IMR-90 (cell line): ENCODE measurements at regions not wholly inside any gene's neighbourhood (a gene's known extent, or its start where the extent isn't known, plus 50 kb on each side); places are given as distances from the start of the nearest gene placed in this dataset.

Experiments
- ATAC-seq: fragments of 200-7000 bp; cut with Tn5 transposase; 2 replicates; pipeline ENCODE4 v1.9.1; 2020; ENCODE audit warnings: low read depth, mild to moderate bottlenecking, moderate library complexity
- BruUV-seq: library from RNA; stranded (reverse); fragments of 400-500 nt; replicated peaks from 2 replicates; lab custom pipeline; 2021; lab: Mats Ljungman, UMichigan
- CTCF ChIA-PET: fragments of 300-600 bp; formaldehyde crosslinking; extraction: SDS; loops from one replicate; lab custom pipeline; 2021; ENCODE audit warnings: antibody characterized with exemption; lab: Yijun Ruan, JAX
- POLR2A ChIA-PET: fragments of 300-600 bp; sonication (Branson Sonifier 250); formaldehyde crosslinking; loops from one replicate; lab custom pipeline; 2022; ENCODE audit warnings: antibody characterized with exemption; ENCODE audit not compliant: unreplicated experiment; lab: Charles Lee
- DNase-seq: peaks from one replicate; pipeline ENCODE4 v3.0.0; 2013
- H2AFZ ChIP-seq: replicated peaks from 2 replicates; pipeline ENCODE3; 2013; ENCODE audit warnings: low read length, mild to moderate bottlenecking; ENCODE audit not compliant: poor library complexity
- H2AK5ac ChIP-seq: 2 replicates; pipeline ENCODE4 v1.6.1; 2013; ENCODE audit warnings: low read depth, low read length, inconsistent platforms
- H2AK9ac ChIP-seq: replicated peaks from 2 replicates; pipeline ENCODE3; 2013; ENCODE audit warnings: mild to moderate bottlenecking, low read depth, low read length, moderate library complexity; ENCODE audit not compliant: poor library complexity
- H2BK120ac ChIP-seq: 2 replicates; pipeline ENCODE4 v1.6.1; 2013; ENCODE audit warnings: low read depth, low read length, inconsistent platforms
- H2BK15ac ChIP-seq: 3 replicates; pipeline ENCODE4 v1.6.1; 2013; ENCODE audit warnings: low read depth, low read length, inconsistent platforms
- H2BK20ac ChIP-seq: 2 replicates; pipeline ENCODE4 v1.6.1; 2013; ENCODE audit warnings: low read depth, mild to moderate bottlenecking, inconsistent platforms, low read length, moderate library complexity
- H2BK5ac ChIP-seq: 2 replicates; pipeline ENCODE4 v1.6.1; 2013; ENCODE audit warnings: mild to moderate bottlenecking, low read depth, low read length, inconsistent platforms; ENCODE audit not compliant: poor library complexity, severe bottlenecking
- H3K14ac ChIP-seq: replicated peaks from 2 replicates; pipeline ENCODE4 v1.6.1; 2013; ENCODE audit warnings: low read depth, low read length, inconsistent platforms
- H3K18ac ChIP-seq: 2 replicates; pipeline ENCODE4 v1.6.1; 2013; ENCODE audit warnings: low read depth, low read length, control low read depth
- H3K23ac ChIP-seq: 2 replicates; pipeline ENCODE4 v1.6.1; 2013; ENCODE audit warnings: low read depth, low read length, inconsistent platforms
- H3K27ac ChIP-seq: 2 replicates; pipeline ENCODE4 v1.5.1; 2013; ENCODE audit warnings: mild to moderate bottlenecking, control low read depth, low read length; ENCODE audit not compliant: insufficient read depth
- H3K27me3 ChIP-seq: 2 replicates; pipeline ENCODE4 v1.6.1; 2013; ENCODE audit warnings: low read length; ENCODE audit not compliant: control insufficient read depth, insufficient read depth
- H3K36me3 ChIP-seq: 2 replicates; pipeline ENCODE4 v1.6.1; 2013; ENCODE audit warnings: low read length, mixed read lengths; ENCODE audit not compliant: control insufficient read depth, insufficient read depth
- H3K4ac ChIP-seq: 2 replicates; pipeline ENCODE4 v1.6.1; 2013; ENCODE audit warnings: low read depth, low read length, inconsistent platforms
- H3K4me1 ChIP-seq: 2 replicates; pipeline ENCODE4 v1.6.1; 2013; ENCODE audit warnings: low read length, mixed read lengths; ENCODE audit not compliant: control insufficient read depth, insufficient read depth
- H3K4me2 ChIP-seq: 2 replicates; pipeline ENCODE4 v1.6.1; 2013; ENCODE audit warnings: low read depth, mild to moderate bottlenecking, control low read depth, low read length, moderate library complexity
- H3K4me3 ChIP-seq: 2 replicates; pipeline ENCODE4 v1.5.1; 2013; ENCODE audit warnings: low read depth, mild to moderate bottlenecking, control low read depth, low read length, moderate library complexity; ENCODE audit not compliant: insufficient read depth
- H3K56ac ChIP-seq: 2 replicates; pipeline ENCODE4 v1.6.1; 2013; ENCODE audit warnings: low read length, inconsistent platforms; ENCODE audit not compliant: insufficient read depth; ENCODE audit errors: extremely low read depth
- H3K79me1 ChIP-seq, 2 experiments: 2 replicates each; pipeline ENCODE4 v1.6.1; 2013; ENCODE audit warnings: low read length in 2 of 2, inconsistent platforms in 1 of 2, low read depth in 1 of 2
- H3K9ac ChIP-seq: 2 replicates; pipeline ENCODE4 v1.6.1; 2013; ENCODE audit warnings: low read depth, low read length, control low read depth
- H3K9me1 ChIP-seq: 2 replicates; pipeline ENCODE4 v1.6.1; 2013; ENCODE audit warnings: low read length, inconsistent platforms; ENCODE audit not compliant: insufficient read depth
- H3K9me3 ChIP-seq: 2 replicates; pipeline ENCODE4 v1.6.1; 2013; ENCODE audit warnings: low read length; ENCODE audit not compliant: control insufficient read depth, insufficient read depth
- H4K20me1 ChIP-seq: 2 replicates; pipeline ENCODE4 v1.6.1; 2013; ENCODE audit warnings: low read length, inconsistent platforms; ENCODE audit not compliant: insufficient read depth
- H4K5ac ChIP-seq: 2 replicates; pipeline ENCODE4 v1.6.1; 2013; ENCODE audit warnings: mild to moderate bottlenecking, low read depth, low read length, control low read depth
- H4K8ac ChIP-seq, 2 experiments: 2 replicates each; pipeline ENCODE4 v1.6.1; 2013; ENCODE audit warnings: low read depth in 2 of 2, low read length in 2 of 2, control low read depth in 1 of 2, inconsistent platforms in 1 of 2
- H4K91ac ChIP-seq: 2 replicates; pipeline ENCODE4 v1.6.1; 2013; ENCODE audit warnings: low read depth, low read length, inconsistent platforms; ENCODE audit not compliant: insufficient read depth
- BHLHE40 ChIP-seq: fragments of 150-350 bp; IDR thresholded peaks from 2 replicates; pipeline ENCODE4 v1.6.1; 2016; ENCODE audit warnings: mild to moderate bottlenecking, low read depth, low read length
- CEBPB ChIP-seq: IDR thresholded peaks from 2 replicates; pipeline ENCODE4 v1.6.1; 2012; ENCODE audit warnings: low read depth, low read length, improper control_type of control experiment
- CHD1 ChIP-seq: IDR thresholded peaks from 2 replicates; pipeline ENCODE4 v1.6.1; 2012; ENCODE audit warnings: low read depth, low read length, improper control_type of control experiment
- CTCF ChIP-seq: conservative IDR thresholded peaks from 2 replicates; pipeline ENCODE4 v1.5.1; 2012; ENCODE audit warnings: mild to moderate bottlenecking, low read depth, low read length, improper control_type of control experiment
- ELK1 ChIP-seq: fragments of 150-350 bp; IDR thresholded peaks from 2 replicates; pipeline ENCODE4 v1.6.1; 2016; ENCODE audit warnings: low read depth, mild to moderate bottlenecking, low read length, moderate library complexity, borderline replicate concordance
- FOS ChIP-seq: fragments of 150-350 bp; IDR thresholded peaks from 2 replicates; pipeline ENCODE4 v1.6.1; 2016; ENCODE audit warnings: low read depth, low read length
- MAFK ChIP-seq: IDR thresholded peaks from 2 replicates; pipeline ENCODE4 v1.6.1; 2012; ENCODE audit warnings: low read depth, low read length, improper control_type of control experiment
- MAZ ChIP-seq: IDR thresholded peaks from 2 replicates; pipeline ENCODE4 v1.6.1; 2012; ENCODE audit warnings: low read depth, mild to moderate bottlenecking, low read length, improper control_type of control experiment, moderate library complexity, borderline replicate concordance
- MXI1 ChIP-seq: IDR thresholded peaks from 2 replicates; pipeline ENCODE4 v1.6.1; 2012; ENCODE audit warnings: low read depth, mild to moderate bottlenecking, low read length, moderate library complexity, borderline replicate concordance
- NFE2L2 ChIP-seq: fragments of 150-350 bp; IDR thresholded peaks from 2 replicates; pipeline ENCODE4 v1.6.1; 2016; ENCODE audit warnings: low read depth, mild to moderate bottlenecking, low read length
- POLR2A ChIP-seq: IDR thresholded peaks from 2 replicates; pipeline ENCODE4 v1.6.1; 2012; ENCODE audit warnings: mild to moderate bottlenecking, low read depth, low read length
- RAD21 ChIP-seq: IDR thresholded peaks from 2 replicates; pipeline ENCODE4 v1.6.1; 2012; ENCODE audit warnings: low read length, improper control_type of control experiment
- RCOR1 ChIP-seq: IDR thresholded peaks from 2 replicates; pipeline ENCODE4 v1.6.1; 2012; ENCODE audit warnings: mild to moderate bottlenecking, low read length, improper control_type of control experiment; ENCODE audit not compliant: insufficient replicate concordance
- RFX5 ChIP-seq: IDR thresholded peaks from 2 replicates; pipeline ENCODE4 v1.8.0; 2012; ENCODE audit warnings: low read depth, mild to moderate bottlenecking, low read length, moderate library complexity
- SMC3 ChIP-seq: fragments of 150-350 bp; IDR thresholded peaks from 2 replicates; pipeline ENCODE4 v1.6.1; 2016; ENCODE audit warnings: low read depth, mild to moderate bottlenecking, antibody characterized with exemption, low read length, moderate library complexity
- USF2 ChIP-seq: fragments of 150-350 bp; IDR thresholded peaks from 2 replicates; pipeline ENCODE4 v1.6.1; 2017; ENCODE audit warnings: mild to moderate bottlenecking, antibody characterized with exemption, low read length, low read depth
- WGBS, 2 experiments: methylation state at CpG; one replicate each; pipeline versions ENCODE4 v1.1.5 to v1.1.7; 2013; ENCODE audit warnings: missing lambda C conversion rate in 2 of 2; ENCODE audit not compliant: insufficient read length in 1 of 2; ENCODE audit errors: extremely low coverage in 2 of 2; 5-methylcytosine and 5-hydroxymethylcytosine counted together
- dilution Hi-C: fragments of 300-500 bp; cut with HindIII; formaldehyde crosslinking; loops from one replicate; pipeline ENCODE4 v1.14.3; 2018; ENCODE audit warnings: low sequenced_read_pairs; ENCODE audit not compliant: unreplicated experiment
- in situ Hi-C: fragments of 300-500 bp; cut with MboI; formaldehyde crosslinking; loops from 3 replicates; pipeline ENCODE4 v1.14.3; 2019; ENCODE audit warnings: low sequenced_read_pairs, inconsistent platforms, mixed read lengths
- intact Hi-C: fragments of 100-400 bp; cut with micrococcal nuclease; formaldehyde crosslinking; loops from 2 replicates; pipeline ENCODE4 v1.10.0; 2022

- H3K56ac ChIP-seq: no peak overlapping the region
- no peak overlapping the region for H3K14ac ChIP-seq
- H4K5ac ChIP-seq: no peak overlapping the region
- H4K91ac ChIP-seq: no peak overlapping the region
- ATAC-seq: no peak
- H3K27ac ChIP-seq: no peak overlapping the region
- H2BK20ac ChIP-seq: no peak overlapping the region
- no peak overlapping the region for H2AFZ ChIP-seq
- H3K79me1 ChIP-seq: no peaks in the 10 kb centered on the region
- no peaks in the 10 kb centered on the region for H3K4me1 ChIP-seq
- no peak overlapping the region for H3K4me2 ChIP-seq
- no peak overlapping the region for H2AK5ac ChIP-seq
- H2BK120ac ChIP-seq: no peak overlapping the region
- no peak overlapping the region for H3K4me3 ChIP-seq
- no peaks in the 10 kb centered on the region for H3K27me3 ChIP-seq
- intact Hi-C loops: no loop called here
- H2AK9ac ChIP-seq: no peak overlapping the region
- BruUV-seq: no TSS peak
- no peak overlapping the region for H3K18ac ChIP-seq
- H3K9ac ChIP-seq: no peak overlapping the region
- no CpG with 5 or more reads among the region's 1 CpG for WGBS, 2 experiments
- no peak overlapping the region for H2BK15ac ChIP-seq
- H2BK5ac ChIP-seq: no peak overlapping the region
- H3K23ac ChIP-seq: no peak overlapping the region
- no peak overlapping the region for H4K8ac ChIP-seq
- no peaks in the 10 kb centered on the region for H4K20me1 ChIP-seq
- no peaks in the 10 kb centered on the region for H3K36me3 ChIP-seq
- no peak overlapping the region for H3K4ac ChIP-seq
- DNase-seq: no peak
- CTCF ChIA-PET: no interaction called here
- dilution Hi-C loops: no loop called here
- POLR2A ChIA-PET: no interaction called here
- TF ChIP-seq SMC3 (no peak), BHLHE40 (no peak), POLR2A (no peak), USF2 (no peak), ELK1 (no peak), RAD21 (no peak), MAZ (no peak), RCOR1 (no peak), CEBPB (no peak), MAFK (no peak), FOS (no peak), MXI1 (no peak), NFE2L2 (no peak), CHD1 (no peak), RFX5 (no peak), CTCF (no peak)
- H3K9me1 ChIP-seq: no peaks in the 10 kb centered on the region
- H3K9me3 ChIP-seq: peaks cover 41% of the 10 kb centered on the region
- in situ Hi-C loops: loop anchor here (10.0 kb wide), 1 partner anchor 57 kb away; no protein-coding TSS in a partner anchor
Observed at GRCh38 chr17:74027444-74027843, 176.0 kb upstream of the RPL38 start.
